Brain microvascular endothelial cell (primary cell): ENCODE measurements at regions not wholly inside any gene's neighbourhood (a gene's known extent, or its start where the extent isn't known, plus 50 kb on each side); places are given as distances from the start of the nearest gene placed in this dataset.

ENCODE experiments used
- DNase-seq: peaks from one replicate; pipeline ENCODE4 v3.0.0-alpha.2; 2020
- H3K27ac ChIP-seq: fragments of 250-450 bp; sonication (Bioruptor Pico); 2 replicates; pipeline ENCODE4 v1.5.1; 2020; ENCODE audit warnings: mild to moderate bottlenecking, moderate library complexity
- H3K27me3 ChIP-seq: fragments of 250-450 bp; sonication (Bioruptor Pico); replicated peaks from 2 replicates; pipeline ENCODE4 v1.5.1; 2020; ENCODE audit warnings: mild to moderate bottlenecking
- H3K36me3 ChIP-seq: fragments of 250-450 bp; sonication (Bioruptor Pico); replicated peaks from 2 replicates; pipeline ENCODE4 v1.5.1; 2020; ENCODE audit warnings: mild to moderate bottlenecking
- H3K4me3 ChIP-seq: 2 replicates; pipeline ENCODE4 v1.5.1; 2011; ENCODE audit warnings: low read depth, mild to moderate bottlenecking, control low read depth, low read length, moderate library complexity
- CTCF ChIP-seq: IDR thresholded peaks from 2 replicates; pipeline ENCODE4 v1.5.1; 2011; ENCODE audit warnings: low read depth, mild to moderate bottlenecking, moderate library complexity, low read length, control low read depth, inconsistent platforms; ENCODE audit errors: missing control alignments
- in situ Hi-C: cut with HindIII; loops from 2 replicates; pipeline ENCODE4 v1.10.0; 2017; ENCODE audit warnings: low sequenced_read_pairs, low pct_ligation_motif_present

DNA sequence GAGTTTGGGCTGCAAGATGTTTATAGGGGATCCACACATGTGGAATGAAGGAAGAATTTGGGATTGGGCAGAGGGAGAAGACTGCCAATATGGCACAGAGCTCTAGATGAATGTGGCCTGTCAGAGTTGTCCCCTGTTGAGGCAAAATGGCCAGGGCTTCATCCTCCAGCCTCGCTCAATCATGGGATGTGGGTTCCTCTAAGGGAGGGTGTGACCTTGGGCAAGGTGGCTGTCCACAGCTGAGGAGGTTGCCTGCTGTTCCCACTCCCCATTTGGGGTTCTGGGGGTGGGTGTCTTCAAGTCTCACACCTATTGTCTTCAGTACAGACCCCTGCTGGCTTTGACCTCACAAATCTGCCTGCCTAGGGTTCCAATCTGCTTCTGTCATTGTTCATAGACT lies 121.6 kb upstream of the FAM204A start:
- no peak for TF ChIP-seq CTCF
- Histone ChIP-seq H3K27ac (no peak overlapping the region), H3K36me3 (no peaks in the 10 kb centered on the region), H3K4me3 (no peak overlapping the region), H3K27me3 (no peaks in the 10 kb centered on the region)
- DNase-seq = no peak
- in situ Hi-C loops = no loop called here

DNA sequence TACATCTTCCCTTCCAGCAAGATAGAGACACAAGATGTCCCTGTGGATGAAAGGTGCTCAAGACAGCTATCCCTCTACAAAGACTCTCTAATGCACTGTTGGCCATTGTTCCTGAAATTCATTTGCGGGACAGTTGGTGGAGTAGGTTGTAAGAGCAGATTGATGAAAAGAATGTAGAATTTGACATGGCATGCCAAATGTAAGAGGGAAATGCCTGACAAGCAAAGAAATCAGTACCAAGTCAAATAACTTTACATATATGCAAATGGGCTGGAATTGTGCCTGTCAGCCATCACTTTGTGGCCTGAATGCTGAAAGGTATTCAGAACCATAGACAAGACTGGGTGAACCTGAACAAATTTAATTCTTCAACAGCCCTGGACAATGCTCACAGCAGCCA lies 120.3 kb upstream of the FAM204A start:
- H3K27me3 ChIP-seq = no peaks in the 10 kb centered on the region
- DNase-seq = no peak
- no peak overlapping the region for H3K27ac ChIP-seq
- no peaks in the 10 kb centered on the region for H3K36me3 ChIP-seq
- no peak for TF ChIP-seq CTCF
- in situ Hi-C loops = no loop called here
- H3K4me3 ChIP-seq = no peak overlapping the region

DNA sequence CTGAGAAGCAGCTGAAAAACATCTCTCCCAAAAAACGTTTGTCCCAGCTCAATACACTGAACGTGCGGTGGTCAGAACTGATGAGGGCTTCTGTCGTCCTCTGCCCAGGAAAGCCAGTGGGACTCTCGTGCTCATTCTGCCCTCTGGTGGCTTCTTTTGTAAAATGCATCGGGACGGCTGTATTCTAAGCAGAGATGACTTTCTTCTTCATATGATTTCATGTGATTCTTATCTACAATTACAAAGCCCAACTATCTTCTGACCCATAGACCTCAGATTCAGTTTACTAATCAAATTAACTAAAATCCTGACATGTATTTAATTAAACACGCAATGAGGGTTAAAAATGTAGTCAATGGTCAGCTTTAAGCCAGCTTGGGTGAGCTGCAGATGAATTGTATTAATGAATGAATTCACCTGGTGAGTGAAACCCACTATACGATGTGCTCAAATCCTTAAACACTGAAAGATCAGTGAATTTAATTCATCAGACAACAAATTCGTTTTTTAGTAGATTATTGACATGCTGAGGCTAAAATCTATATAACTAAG lies 117.6 kb upstream of the FAM204A start:
- peak; percentile 85 for TF ChIP-seq CTCF
- H3K27ac ChIP-seq = no peak overlapping the region
- no peaks in the 10 kb centered on the region for H3K36me3 ChIP-seq
- H3K27me3 ChIP-seq = no peaks in the 10 kb centered on the region
- no peak overlapping the region for H3K4me3 ChIP-seq
- in situ Hi-C loops = no loop called here
- DNase-seq = peak; percentile 67

DNA sequence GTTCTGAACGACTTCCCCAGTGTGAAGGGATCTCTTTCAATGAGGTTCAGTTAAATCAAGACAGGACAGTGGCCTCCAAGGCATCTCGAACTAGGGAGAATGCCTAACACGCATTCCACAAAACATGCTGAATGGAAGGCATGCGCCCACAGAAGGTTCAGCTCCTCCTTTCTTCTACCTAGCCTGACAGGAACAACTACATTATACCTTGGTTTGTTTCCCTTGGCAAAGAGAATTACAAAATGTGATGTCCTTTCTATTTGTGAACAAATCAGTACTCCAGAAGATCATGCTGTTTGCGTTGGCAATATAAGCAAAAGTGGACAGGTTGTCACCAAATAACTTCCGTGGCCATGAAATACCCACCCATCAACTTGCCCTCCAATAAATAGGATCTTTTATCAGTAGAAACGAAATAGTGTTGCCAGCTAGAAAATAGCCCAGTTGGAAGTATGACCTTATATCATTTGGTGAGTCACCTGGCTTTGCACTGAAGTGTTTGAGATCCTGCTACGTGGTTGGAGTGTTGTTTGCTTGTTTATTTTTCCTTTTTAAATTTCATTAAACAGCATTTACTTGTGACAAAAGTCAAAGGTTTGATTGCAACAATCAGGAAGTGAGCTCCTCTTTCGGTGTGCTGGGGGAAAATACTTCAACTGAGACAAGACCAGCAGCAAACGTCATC lies 117.0 kb upstream of the FAM204A start:
- Histone ChIP-seq H3K36me3 (no peaks in the 10 kb centered on the region), H3K27ac (no peak overlapping the region), H3K4me3 (no peak overlapping the region), H3K27me3 (no peaks in the 10 kb centered on the region)
- no peak for TF ChIP-seq CTCF
- DNase-seq = no peak
- in situ Hi-C loops = no loop called here

DNA sequence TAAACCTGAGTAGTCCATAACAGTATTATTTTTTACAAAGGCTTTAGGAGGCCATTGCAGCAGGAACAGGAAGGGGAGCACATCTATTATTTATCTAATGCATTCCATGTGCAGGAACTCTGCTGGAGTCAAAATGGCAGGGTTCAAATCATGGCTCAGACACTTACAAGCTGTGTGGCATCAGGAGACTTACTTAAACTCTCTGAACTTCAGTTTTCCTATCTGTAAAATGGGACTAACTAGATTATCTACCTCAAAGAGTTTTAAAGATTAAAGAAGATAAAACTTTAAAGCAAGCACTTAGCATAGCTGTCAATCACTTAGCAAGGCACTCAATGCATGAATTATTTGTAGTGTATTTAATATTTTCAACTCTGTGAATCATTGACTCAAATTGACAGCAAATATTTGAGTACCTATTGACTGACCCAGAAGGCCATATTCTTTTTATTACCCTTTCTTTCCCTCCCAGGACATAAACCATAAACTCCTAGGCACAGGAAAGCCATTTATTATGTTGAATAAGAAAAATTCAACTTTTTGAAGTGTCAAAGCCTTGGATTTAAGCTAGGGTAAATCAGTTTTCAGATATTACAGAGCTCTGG lies 115.8 kb upstream of the FAM204A start:
- no peak for TF ChIP-seq CTCF
- in situ Hi-C loops = no loop called here
- H3K36me3 ChIP-seq = no peaks in the 10 kb centered on the region
- no peak overlapping the region for H3K4me3 ChIP-seq
- no peak for DNase-seq
- no peak overlapping the region for H3K27ac ChIP-seq
- H3K27me3 ChIP-seq = no peaks in the 10 kb centered on the region

- no peak for DNase-seq
- no peak for TF ChIP-seq CTCF
- in situ Hi-C loops = no loop called here
- H3K36me3 ChIP-seq = no peaks in the 10 kb centered on the region
- H3K27ac ChIP-seq = no peak overlapping the region
- H3K4me3 ChIP-seq = no peak overlapping the region
- H3K27me3 ChIP-seq = no peaks in the 10 kb centered on the region
Measured at GRCh38 chr10:118455181-118455695, 113.1 kb upstream of the FAM204A start.
